ENCODE measurements at regions not wholly inside any gene's neighbourhood (a gene's known extent, or its start where the extent isn't known, plus 50 kb on each side); places are given as distances from the start of the nearest gene placed in this dataset.

DNA sequence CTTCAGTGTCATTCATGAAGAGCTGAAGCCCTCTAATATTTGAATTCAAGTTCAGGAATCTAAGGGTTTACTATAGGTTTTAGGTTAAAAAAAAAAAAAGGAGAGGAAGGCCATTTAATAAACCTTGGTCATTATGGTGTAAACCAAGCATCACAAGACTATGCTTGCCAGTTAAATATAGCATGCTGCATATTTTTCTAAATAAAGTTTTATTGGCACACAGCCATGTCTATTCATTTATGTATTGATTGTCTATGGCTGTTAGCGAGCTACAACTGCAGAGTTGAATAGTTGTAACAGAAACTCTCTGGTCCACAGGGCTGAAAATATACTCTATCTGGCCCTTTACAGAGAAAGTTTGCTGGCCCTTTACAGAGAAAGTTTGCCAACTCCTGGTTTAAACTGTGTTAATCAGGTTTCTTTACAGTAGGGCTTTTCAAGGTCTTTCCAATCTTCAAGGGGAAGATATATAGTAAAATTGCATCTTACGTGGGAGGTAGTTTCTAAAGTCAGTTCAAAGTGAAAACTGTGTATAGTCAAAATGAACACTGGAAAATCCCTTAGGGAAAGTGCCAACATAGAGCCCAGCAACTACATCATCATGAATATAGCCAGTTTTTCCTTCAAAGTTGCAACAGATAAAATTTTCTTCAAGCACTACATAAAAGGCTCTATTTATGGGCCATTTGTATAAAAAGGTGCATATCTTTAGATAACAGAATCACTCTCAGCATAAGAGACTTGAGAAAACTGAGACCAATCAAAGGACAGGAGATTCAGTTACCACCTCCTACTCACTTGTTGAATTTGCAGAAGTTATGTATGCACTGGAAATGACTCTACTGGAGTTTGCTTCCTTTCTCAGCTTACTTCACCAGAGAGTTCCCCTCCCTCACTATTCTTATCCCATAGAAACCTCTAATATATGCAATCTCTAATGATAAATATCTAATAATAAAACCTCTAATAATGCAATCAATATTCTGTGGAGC is 49.7 kb upstream of the FRMD4B start:
- TF ChIP-seq, protein P1, sequence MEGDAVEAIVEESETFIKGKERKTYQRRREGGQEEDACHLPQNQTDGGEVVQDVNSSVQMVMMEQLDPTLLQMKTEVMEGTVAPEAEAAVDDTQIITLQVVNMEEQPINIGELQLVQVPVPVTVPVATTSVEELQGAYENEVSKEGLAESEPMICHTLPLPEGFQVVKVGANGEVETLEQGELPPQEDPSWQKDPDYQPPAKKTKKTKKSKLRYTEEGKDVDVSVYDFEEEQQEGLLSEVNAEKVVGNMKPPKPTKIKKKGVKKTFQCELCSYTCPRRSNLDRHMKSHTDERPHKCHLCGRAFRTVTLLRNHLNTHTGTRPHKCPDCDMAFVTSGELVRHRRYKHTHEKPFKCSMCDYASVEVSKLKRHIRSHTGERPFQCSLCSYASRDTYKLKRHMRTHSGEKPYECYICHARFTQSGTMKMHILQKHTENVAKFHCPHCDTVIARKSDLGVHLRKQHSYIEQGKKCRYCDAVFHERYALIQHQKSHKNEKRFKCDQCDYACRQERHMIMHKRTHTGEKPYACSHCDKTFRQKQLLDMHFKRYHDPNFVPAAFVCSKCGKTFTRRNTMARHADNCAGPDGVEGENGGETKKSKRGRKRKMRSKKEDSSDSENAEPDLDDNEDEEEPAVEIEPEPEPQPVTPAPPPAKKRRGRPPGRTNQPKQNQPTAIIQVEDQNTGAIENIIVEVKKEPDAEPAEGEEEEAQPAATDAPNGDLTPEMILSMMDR (IDR thresholded peaks at IDR 0.05) = no peak
- no peaks in the 10 kb centered on the region for H3K4me1 Mint-ChIP-seq (ENCODE audit: unreplicated experiment)
- H3K27me3 Mint-ChIP-seq (ENCODE audit: unreplicated experiment) = peaks cover 16% of the 10 kb centered on the region
- no peak overlapping the region for H3K27ac Mint-ChIP-seq (ENCODE audit: unreplicated experiment)
- DNase-seq (ENCODE audit: extremely low spot score, unreplicated experiment) = no peak
- no peaks in the 10 kb centered on the region for H3K36me3 Mint-ChIP-seq (ENCODE audit: unreplicated experiment)
- H3K9me3 Mint-ChIP-seq (ENCODE audit: unreplicated experiment) = no peaks in the 10 kb centered on the region
- H3K4me3 Mint-ChIP-seq (ENCODE audit: unreplicated experiment) = no peak overlapping the region

Data from osteocyte (in vitro differentiated cells).